GM06990 (cell line): ENCODE measurements at regions not wholly inside any gene's neighbourhood (a gene's known extent, or its start where the extent isn't known, plus 50 kb on each side); places are given as distances from the start of the nearest gene placed in this dataset.
"Not testable (repeated sequence)": the region's sequence is repeated elsewhere in the genome, so short reads cannot be mapped to it uniquely, and the experiment has no call there.

Experiments used
- DNase-seq: peaks from one replicate; pipeline ENCODE4 v3.0.0-alpha.2; 2011; ENCODE audit not compliant: insufficient read length; ENCODE audit errors: extremely low read depth
- H3K27me3 ChIP-seq: replicated peaks from 2 replicates; pipeline ENCODE4 v1.6.0; 2011; ENCODE audit warnings: low read length; ENCODE audit not compliant: control insufficient read depth, insufficient read depth
- H3K36me3 ChIP-seq: 2 replicates; pipeline ENCODE4 v1.5.1; 2011; ENCODE audit warnings: low read length; ENCODE audit not compliant: control insufficient read depth, insufficient read depth
- H3K4me3 ChIP-seq: replicated peaks from 2 replicates; pipeline ENCODE4 v1.5.1; 2011; ENCODE audit warnings: low read depth, mild to moderate bottlenecking, control low read depth, low read length
- TF ChIP-seq, protein P1 (sequence below): IDR thresholded peaks from 2 replicates; pipeline ENCODE4 v1.5.1; 2011; ENCODE audit warnings: low read length, control low read depth, mild to moderate bottlenecking, inconsistent platforms; ENCODE audit not compliant: insufficient read depth, poor library complexity, severe bottlenecking

DNA sequence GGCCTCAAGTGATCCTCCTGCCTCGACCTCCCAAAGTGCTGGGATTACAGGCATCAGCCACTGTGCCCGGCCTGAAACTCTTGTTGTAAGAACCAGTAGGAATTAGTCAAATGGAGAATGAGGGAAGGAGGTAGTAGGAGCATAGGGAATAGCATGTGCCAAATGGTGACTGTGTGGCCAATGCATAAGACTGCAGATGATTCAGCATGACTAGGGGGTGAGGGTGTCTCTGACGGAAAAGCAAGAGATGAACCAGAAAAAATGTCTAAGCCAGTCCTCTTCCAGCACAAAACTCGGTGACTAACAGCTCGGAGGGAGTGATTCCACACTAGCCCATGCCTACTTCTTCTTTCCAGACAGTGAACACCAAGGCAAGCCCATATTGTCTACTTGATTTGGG lies 58.2 kb upstream of the DUSP21 start:
- DNase-seq: no peak
- Histone ChIP-seq H3K4me3 (no peak overlapping the region), H3K36me3 (no peaks in the 10 kb centered on the region), H3K27me3 (no peaks in the 10 kb centered on the region)
- TF ChIP-seq, protein P1, sequence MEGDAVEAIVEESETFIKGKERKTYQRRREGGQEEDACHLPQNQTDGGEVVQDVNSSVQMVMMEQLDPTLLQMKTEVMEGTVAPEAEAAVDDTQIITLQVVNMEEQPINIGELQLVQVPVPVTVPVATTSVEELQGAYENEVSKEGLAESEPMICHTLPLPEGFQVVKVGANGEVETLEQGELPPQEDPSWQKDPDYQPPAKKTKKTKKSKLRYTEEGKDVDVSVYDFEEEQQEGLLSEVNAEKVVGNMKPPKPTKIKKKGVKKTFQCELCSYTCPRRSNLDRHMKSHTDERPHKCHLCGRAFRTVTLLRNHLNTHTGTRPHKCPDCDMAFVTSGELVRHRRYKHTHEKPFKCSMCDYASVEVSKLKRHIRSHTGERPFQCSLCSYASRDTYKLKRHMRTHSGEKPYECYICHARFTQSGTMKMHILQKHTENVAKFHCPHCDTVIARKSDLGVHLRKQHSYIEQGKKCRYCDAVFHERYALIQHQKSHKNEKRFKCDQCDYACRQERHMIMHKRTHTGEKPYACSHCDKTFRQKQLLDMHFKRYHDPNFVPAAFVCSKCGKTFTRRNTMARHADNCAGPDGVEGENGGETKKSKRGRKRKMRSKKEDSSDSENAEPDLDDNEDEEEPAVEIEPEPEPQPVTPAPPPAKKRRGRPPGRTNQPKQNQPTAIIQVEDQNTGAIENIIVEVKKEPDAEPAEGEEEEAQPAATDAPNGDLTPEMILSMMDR: no peak

DNA sequence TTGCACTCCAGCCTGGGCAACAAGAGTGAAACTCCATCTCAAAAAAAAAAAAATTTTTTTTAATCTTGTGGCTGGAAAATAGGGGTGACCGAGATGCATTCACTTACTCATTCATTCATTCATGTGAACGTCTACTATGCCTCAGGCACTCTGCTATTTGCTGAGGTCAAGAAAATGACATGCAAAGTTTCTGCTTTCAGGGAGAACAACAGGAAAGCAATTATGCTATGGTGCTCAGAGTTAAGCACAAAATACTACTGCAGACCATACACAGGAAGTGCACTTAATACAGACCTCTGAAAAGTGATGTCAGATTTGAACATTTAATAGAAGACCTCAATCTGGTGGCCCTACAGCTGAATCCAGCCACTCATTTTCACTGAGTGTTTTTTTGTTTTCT lies 59.6 kb upstream of the DUSP21 start:
- DNase-seq: no peak
- Histone ChIP-seq H3K36me3 (no peaks in the 10 kb centered on the region), H3K27me3 (no peaks in the 10 kb centered on the region), H3K4me3 (no peak overlapping the region)
- TF ChIP-seq, protein P1: no peak

DNA sequence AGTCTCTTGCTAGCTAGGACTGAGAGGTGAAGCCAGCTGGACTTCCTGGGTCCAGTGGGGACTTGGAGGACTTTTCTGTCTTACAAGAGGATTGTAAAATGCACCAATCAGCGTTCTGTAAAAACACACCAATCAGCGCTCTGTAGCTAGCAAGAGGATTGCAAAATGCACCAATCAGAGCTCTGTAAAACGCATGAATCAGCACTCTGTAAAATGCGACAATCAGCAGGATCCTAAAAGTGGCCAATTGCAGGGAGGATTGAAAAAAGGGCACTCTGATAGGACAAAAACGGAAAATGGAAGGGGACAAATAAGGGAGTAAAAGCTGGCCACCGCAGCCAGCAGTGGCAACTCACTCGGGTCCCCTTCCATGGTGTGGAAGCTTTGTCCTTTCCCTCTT lies 65.6 kb upstream of the DUSP21 start:
- TF ChIP-seq, protein P1: no peak
- H3K4me3 ChIP-seq: no peak overlapping the region
- no peaks in the 10 kb centered on the region for H3K36me3 ChIP-seq
- no peaks in the 10 kb centered on the region for H3K27me3 ChIP-seq
- no peak for DNase-seq

DNA sequence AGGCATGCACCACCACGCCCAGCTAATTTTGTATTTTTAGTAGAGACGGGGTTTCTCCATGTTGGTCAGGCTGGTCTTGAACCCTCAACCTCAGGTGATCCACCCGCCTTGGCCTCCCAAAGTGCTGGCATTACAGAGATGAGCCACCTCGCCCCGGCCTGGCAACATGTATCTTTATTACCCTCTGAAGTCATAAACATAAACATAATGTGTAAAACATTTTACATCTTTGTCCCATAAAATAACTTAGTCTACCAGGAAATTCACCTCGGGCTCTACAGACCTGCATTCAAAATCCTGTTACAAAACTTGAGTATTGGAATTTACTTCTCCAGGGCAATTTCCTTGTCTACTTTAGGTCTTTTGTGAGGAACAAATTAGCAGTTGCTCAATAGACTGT lies 68.1 kb upstream of the DUSP21 start:
- H3K27me3 ChIP-seq: no peaks in the 10 kb centered on the region
- H3K36me3 ChIP-seq: no peaks in the 10 kb centered on the region
- no peak for DNase-seq
- TF ChIP-seq, protein P1: no peak
- H3K4me3 ChIP-seq: no peak overlapping the region

DNA sequence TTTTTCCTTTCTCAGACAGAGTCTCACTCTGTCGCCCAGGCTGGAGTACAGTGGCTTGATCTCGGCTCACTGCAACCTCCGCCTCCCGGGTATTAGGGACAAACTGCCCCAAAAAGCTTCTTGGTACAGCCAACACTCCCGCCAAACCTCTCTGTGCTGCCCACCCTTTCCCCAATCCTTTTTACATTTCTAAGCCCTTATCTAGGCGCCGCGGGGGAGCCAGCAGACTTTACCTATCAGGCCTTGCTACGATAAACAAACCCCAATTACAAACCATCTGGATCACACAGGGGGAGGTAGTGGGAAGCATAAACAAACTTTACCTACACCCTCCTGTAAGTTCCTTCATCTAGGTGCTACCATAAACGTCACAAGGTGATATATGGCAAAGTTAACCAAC lies 69.8 kb upstream of the DUSP21 start:
- not testable (repeated sequence) for H3K27me3 ChIP-seq, H3K4me3 ChIP-seq, DNase-seq, H3K36me3 ChIP-seq

DNA sequence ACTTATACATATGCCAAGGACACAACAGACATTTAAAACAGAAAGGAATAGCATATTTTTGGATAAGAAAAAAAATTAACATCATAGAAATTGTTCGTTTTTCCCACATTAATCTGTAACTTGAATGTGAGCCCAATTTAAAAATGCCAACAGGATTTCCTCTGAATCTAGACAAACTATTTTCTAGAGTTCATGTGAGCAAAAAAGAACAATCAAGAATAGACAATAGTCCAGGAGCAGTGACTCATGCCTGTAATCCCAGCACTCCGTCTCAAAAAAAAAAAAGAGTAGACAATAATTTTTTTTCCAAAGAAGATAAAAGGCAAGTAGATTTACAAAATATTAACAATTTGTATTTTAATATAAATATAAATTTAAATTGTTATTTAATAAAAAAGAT lies 73.7 kb upstream of the DUSP21 start:
- no peaks in the 10 kb centered on the region for H3K36me3 ChIP-seq
- TF ChIP-seq, protein P1: no peak
- no peaks in the 10 kb centered on the region for H3K27me3 ChIP-seq
- no peak for DNase-seq
- H3K4me3 ChIP-seq: no peak overlapping the region
